Subcutaneous abdominal adipose tissue (tissue), 5 donors: ENCODE measurements at regions not wholly inside any gene's neighbourhood (a gene's known extent, or its start where the extent isn't known, plus 50 kb on each side); places are given as distances from the start of the nearest gene placed in this dataset.

Experiments used
- H3K27ac ChIP-seq: one replicate; pipeline ENCODE4 v1.7.0; 2013; ENCODE audit warnings: low read depth, mild to moderate bottlenecking, inconsistent platforms, low read length, moderate library complexity
- H3K27me3 ChIP-seq, 5 donors: one replicate each; pipeline ENCODE4 v1.7.0; 2013; ENCODE audit warnings: low read length in 5 of 5, inconsistent platforms in 1 of 5; ENCODE audit not compliant: control insufficient read depth in 5 of 5, insufficient read depth in 4 of 5
- H3K36me3 ChIP-seq, 5 donors: one replicate each; pipeline ENCODE4 v1.7.0; 2013; ENCODE audit warnings: low read length in 5 of 5; ENCODE audit not compliant: control insufficient read depth in 5 of 5, insufficient read depth in 5 of 5
- H3K4me1 ChIP-seq, 5 donors: one replicate each; pipeline ENCODE4 v1.7.0; 2013; ENCODE audit warnings: low read length in 5 of 5, mild to moderate bottlenecking in 3 of 5, moderate library complexity in 1 of 5; ENCODE audit not compliant: control insufficient read depth in 5 of 5, insufficient read depth in 5 of 5
- H3K4me3 ChIP-seq, 5 donors: one replicate each; pipeline ENCODE4 v1.7.0; 2013; ENCODE audit warnings: low read length in 5 of 5, low read depth in 1 of 5
- H3K9ac ChIP-seq, 5 donors: one replicate each; pipeline ENCODE4 v1.7.0; 2013; ENCODE audit warnings: low read length in 5 of 5, mild to moderate bottlenecking in 4 of 5, moderate library complexity in 3 of 5
- H3K9me3 ChIP-seq, 5 donors: one replicate each; pipeline ENCODE4 v1.7.0; 2013; ENCODE audit warnings: low read length in 5 of 5; ENCODE audit not compliant: control insufficient read depth in 5 of 5
- donor health status: healthy.
- donor health status: healthy.
- donor health status: healthy.
- donor health status: healthy.
- donor health status: healthy.

DNA sequence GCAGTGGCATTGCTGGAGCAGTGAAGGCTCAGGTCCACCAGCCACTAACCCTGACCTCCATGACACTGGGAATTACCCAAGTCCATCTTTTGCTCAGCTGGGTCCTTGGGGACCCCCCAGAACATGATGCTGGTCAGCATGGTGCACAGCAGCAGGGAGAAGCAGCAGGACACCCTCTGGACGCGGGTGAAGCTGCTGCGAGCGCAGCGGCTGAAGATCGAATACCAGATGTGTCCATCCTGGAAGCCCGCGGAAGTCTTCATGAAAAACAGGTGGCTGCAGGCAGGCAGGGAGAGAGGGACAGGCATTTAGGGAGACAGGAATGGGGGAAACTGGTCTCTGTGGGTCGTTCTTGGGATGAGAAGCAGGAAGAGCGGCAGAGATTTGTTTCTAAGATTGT, 53.4 kb upstream of the GCSH start:
- no peak overlapping the region for H3K27ac ChIP-seq
- H3K27me3 ChIP-seq, result no peaks in the 10 kb centered on the region
- H3K9me3 ChIP-seq, result no peaks in the 10 kb centered on the region
- H3K4me1 ChIP-seq, result peaks cover 0 to 4% (median 0%) of the 10 kb centered on the region in 5 donors
- peaks cover 4 to 59% (median 44%) of the 10 kb centered on the region in 5 donors for H3K36me3 ChIP-seq
- H3K4me3 ChIP-seq, result no peak overlapping the region
- H3K9ac ChIP-seq, result no peak overlapping the region

DNA sequence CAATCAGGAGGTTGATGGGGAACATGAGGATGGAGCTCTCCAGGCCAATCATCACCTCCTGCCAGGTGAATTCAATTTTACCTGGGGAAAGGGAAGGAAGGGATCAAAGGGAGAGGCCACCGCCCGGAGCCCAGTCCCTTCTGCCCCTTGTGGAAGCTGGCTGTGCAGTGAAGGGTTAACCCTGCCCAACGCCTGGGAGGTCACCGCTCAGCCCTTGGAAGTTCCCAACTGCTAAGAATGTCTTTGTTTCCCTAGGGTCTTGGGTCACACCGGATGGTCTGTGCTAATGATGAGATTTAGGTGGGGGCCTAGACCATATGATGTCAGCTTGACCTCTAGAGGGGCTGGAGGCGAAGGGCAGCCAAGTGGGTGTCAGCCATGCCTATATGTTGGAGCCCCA, 52.1 kb upstream of the GCSH start:
- no peaks in the 10 kb centered on the region for H3K27me3 ChIP-seq
- H3K27ac ChIP-seq, result no peak overlapping the region
- no peaks in the 10 kb centered on the region for H3K9me3 ChIP-seq
- no peak overlapping the region for H3K4me3 ChIP-seq
- H3K36me3 ChIP-seq, result peaks cover 4 to 49% (median 40%) of the 10 kb centered on the region in 5 donors
- no peak overlapping the region for H3K9ac ChIP-seq
- H3K4me1 ChIP-seq, result peaks cover 0 to 4% (median 0%) of the 10 kb centered on the region in 5 donors
